Omental fat pad (tissue), 3 donors: ENCODE measurements at regions not wholly inside any gene's neighbourhood (a gene's known extent, or its start where the extent isn't known, plus 50 kb on each side); places are given as distances from the start of the nearest gene placed in this dataset.
"Not testable (repeated sequence)": the region's sequence is repeated elsewhere in the genome, so short reads cannot be mapped to it uniquely, and the experiment has no call there.

Experiments used
- ATAC-seq: fragments of 150-250 bp; one replicate; pipeline ENCODE4 v1.9.1; 2016; ENCODE audit warnings: mild to moderate bottlenecking, moderate library complexity; ENCODE audit not compliant: low FRiP score
- DNase-seq: peaks from one replicate; pipeline ENCODE4 v3.0.0-alpha.2; 2019; ENCODE audit warnings: low spot score
- TF ChIP-seq, protein P1 (sequence below), 3 donors: fragments of 450-650 bp; IDR thresholded peaks; one replicate each; pipeline ENCODE4 v1.5.1; 2016 to 2017; ENCODE audit warnings: antibody characterized with exemption in 3 of 3, mild to moderate bottlenecking in 3 of 3, moderate library complexity in 2 of 3

DNA sequence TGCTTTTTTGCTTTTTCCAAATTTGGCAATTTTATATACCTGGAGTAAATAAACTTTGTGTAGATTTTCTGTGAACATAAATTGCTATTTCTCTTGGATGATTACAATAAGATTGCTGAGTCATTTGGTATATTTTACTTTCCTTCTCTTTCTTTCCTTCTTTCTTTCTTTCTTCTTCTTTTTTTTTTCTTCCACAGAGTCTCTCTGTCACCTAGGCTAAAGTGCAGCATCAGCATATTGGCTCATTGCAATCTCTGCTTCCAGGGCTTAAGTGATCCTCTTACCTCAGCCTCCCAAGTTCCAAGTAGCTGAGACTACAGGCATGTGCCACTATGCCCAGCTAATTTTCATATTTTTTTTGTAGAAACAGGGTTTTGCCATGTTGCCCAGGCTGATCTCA, 201.2 kb upstream of the OR4C13 start:
- not testable (repeated sequence) for DNase-seq, ATAC-seq

DNA sequence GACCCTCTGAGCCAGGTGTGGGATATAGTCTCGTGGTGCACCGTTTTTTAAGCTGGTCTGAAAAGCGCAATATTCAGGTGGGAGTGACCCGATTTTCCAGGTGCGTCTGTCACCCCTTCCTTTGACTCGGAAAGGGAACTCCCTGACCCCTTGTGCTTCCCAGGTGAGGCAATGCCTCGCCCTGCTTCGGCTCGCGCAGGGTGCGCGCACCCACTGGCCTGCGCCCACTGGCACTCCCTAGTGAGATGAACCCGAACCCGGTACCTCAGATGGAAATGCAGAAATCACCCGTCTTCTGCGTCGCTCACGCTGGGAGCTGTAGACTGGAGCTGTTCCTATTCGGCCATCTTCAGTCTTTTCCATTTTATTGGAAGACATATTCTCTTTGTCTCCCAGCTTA, 171.4 kb upstream of the OR4C13 start:
- not testable (repeated sequence) for ATAC-seq, DNase-seq

GRCh38 chr11:49782000-49782399, 170.2 kb upstream of the OR4C13 start:
- ATAC-seq, DNase-seq: not testable (repeated sequence)

DNA sequence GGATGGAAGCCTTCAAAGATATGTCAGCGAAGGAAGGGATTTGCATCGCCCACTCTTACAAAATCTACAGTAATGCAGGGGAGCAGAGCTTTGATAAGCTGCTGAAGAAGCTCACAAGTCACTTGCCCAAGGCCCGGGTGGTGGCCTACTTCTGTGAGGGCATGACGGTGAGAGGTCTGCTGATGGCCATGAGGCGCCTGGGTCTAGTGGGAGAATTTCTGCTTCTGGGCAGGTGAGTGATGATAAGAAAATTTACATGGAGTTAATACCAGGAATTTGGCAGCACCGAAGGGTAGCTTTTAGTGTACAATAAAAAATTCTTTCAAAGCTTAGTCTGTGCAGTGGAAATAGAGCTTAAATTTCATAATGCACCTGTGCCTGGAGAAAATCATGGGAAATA, 168.3 kb upstream of the OR4C13 start:
- not testable (repeated sequence) for ATAC-seq, DNase-seq

- ATAC-seq, DNase-seq: not testable (repeated sequence)
Measured at GRCh38 chr11:49789787-49790186, 162.4 kb upstream of the OR4C13 start.

GRCh38 chr11:49798206-49798837, 153.9 kb upstream of the OR4C13 start:
- ATAC-seq, DNase-seq: not testable (repeated sequence)

- DNase-seq: not testable (repeated sequence)
Measured at GRCh38 chr11:49817705-49818430, 134.3 kb upstream of the OR4C13 start.

DNA sequence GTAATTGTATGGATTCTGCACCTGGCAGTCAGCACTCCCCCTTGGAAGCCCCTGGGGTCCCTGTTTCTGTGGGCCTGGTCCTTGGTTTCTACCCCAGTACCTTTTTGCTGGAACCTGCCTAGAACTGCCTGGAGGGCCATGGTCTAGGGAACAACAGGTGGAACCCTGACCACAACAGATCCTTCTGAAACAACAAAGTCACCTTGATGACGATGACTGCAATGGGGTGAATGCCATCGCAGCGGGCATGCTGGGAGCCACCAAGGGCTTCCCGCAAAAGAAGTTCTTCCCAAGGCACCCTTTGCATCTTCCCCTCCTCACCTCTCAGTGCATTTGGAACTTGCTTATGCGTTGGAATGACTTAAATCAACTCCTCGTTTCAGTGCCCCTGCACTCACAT, 129.0 kb upstream of the OR4C13 start:
- DNase-seq: not testable (repeated sequence)

More at GRCh38 chr11:49817705-49818430, 134.3 kb upstream of the OR4C13 start:
- ATAC-seq: not testable (repeated sequence)

GRCh38 chr11:49850541-49850940, 101.7 kb upstream of the OR4C13 start:
- not testable (repeated sequence) for DNase-seq, ATAC-seq

More for the DNA sequence above, 129.0 kb upstream of the OR4C13 start:
- ATAC-seq: not testable (repeated sequence)

- no peak for ATAC-seq
- no peak for DNase-seq
- TF ChIP-seq, protein P1, sequence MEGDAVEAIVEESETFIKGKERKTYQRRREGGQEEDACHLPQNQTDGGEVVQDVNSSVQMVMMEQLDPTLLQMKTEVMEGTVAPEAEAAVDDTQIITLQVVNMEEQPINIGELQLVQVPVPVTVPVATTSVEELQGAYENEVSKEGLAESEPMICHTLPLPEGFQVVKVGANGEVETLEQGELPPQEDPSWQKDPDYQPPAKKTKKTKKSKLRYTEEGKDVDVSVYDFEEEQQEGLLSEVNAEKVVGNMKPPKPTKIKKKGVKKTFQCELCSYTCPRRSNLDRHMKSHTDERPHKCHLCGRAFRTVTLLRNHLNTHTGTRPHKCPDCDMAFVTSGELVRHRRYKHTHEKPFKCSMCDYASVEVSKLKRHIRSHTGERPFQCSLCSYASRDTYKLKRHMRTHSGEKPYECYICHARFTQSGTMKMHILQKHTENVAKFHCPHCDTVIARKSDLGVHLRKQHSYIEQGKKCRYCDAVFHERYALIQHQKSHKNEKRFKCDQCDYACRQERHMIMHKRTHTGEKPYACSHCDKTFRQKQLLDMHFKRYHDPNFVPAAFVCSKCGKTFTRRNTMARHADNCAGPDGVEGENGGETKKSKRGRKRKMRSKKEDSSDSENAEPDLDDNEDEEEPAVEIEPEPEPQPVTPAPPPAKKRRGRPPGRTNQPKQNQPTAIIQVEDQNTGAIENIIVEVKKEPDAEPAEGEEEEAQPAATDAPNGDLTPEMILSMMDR (IDR thresholded peaks at IDR 0.05): no peak
Measured at GRCh38 chr11:49851511-49851910, 100.7 kb upstream of the OR4C13 start.

DNA sequence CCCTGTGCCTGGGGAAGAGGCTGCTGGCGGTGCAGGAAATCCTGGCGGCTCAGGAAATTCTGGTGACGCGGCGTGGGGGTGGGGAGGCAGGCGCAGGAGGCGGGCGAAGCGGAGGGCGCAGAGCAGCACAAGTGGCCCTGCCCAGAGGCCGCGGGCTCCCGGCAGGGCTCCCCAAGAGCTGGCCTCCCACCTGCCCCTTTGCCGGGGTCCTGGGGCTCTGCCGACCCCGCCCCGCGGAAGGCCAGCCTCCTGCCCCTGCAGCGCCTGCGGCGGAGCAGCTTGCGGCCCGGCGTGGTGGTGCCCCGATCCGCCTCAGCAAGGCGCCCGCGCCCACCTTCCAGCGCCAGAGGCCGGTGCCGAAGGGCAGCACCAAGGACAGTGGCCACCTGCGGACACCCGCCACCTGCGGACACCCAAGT, 100.2 kb upstream of the OR4C13 start:
- no peak for DNase-seq
- no peak for ATAC-seq
- TF ChIP-seq, protein P1 (IDR thresholded peaks at IDR 0.05): no peak

- not testable (repeated sequence) for DNase-seq, ATAC-seq
Measured at GRCh38 chr11:49888875-49889274, 63.3 kb upstream of the OR4C13 start.

- DNase-seq, ATAC-seq: not testable (repeated sequence)
Measured at GRCh38 chr11:49891910-49892671, 60.1 kb upstream of the OR4C13 start.

GRCh38 chr11:49893442-49893841, 58.7 kb upstream of the OR4C13 start:
- ATAC-seq, DNase-seq: not testable (repeated sequence)
